IMR-90 (cell line): ENCODE measurements at regions not wholly inside any gene's neighbourhood (a gene's known extent, or its start where the extent isn't known, plus 50 kb on each side); places are given as distances from the start of the nearest gene placed in this dataset.

Experiments used
- CHD1 ChIP-seq: IDR thresholded peaks from 2 replicates; pipeline ENCODE4 v1.6.1; 2012; ENCODE audit warnings: low read depth, low read length, improper control_type of control experiment
- POLR2A ChIP-seq: IDR thresholded peaks from 2 replicates; pipeline ENCODE4 v1.6.1; 2012; ENCODE audit warnings: mild to moderate bottlenecking, low read depth, low read length
- RAD21 ChIP-seq: IDR thresholded peaks from 2 replicates; pipeline ENCODE4 v1.6.1; 2012; ENCODE audit warnings: low read length, improper control_type of control experiment
- RFX5 ChIP-seq: IDR thresholded peaks from 2 replicates; pipeline ENCODE4 v1.8.0; 2012; ENCODE audit warnings: low read depth, mild to moderate bottlenecking, low read length, moderate library complexity
- TF ChIP-seq, protein P1 (sequence below): conservative IDR thresholded peaks from 2 replicates; pipeline ENCODE4 v1.5.1; 2012; ENCODE audit warnings: mild to moderate bottlenecking, low read depth, low read length, improper control_type of control experiment

DNA sequence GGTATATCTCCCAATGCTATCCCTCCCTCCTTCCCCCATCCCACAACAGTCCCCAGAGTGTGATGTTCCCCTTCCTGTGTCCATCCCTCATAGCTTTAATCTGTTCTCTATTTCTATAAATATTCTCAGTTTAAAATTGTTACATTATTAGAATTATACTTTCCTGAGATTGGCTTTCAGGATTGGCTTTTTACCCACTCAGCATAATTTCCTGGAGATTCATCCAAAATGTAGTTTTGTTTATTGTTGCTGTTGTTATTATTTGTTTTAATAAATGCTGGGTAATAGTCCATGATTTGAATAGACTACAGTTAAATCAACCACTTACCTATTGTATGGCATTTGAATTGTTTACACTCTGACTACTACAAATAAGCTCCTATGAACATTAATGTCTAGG lies 936.4 kb downstream of the FAT4 start:
- TF ChIP-seq, protein P1, sequence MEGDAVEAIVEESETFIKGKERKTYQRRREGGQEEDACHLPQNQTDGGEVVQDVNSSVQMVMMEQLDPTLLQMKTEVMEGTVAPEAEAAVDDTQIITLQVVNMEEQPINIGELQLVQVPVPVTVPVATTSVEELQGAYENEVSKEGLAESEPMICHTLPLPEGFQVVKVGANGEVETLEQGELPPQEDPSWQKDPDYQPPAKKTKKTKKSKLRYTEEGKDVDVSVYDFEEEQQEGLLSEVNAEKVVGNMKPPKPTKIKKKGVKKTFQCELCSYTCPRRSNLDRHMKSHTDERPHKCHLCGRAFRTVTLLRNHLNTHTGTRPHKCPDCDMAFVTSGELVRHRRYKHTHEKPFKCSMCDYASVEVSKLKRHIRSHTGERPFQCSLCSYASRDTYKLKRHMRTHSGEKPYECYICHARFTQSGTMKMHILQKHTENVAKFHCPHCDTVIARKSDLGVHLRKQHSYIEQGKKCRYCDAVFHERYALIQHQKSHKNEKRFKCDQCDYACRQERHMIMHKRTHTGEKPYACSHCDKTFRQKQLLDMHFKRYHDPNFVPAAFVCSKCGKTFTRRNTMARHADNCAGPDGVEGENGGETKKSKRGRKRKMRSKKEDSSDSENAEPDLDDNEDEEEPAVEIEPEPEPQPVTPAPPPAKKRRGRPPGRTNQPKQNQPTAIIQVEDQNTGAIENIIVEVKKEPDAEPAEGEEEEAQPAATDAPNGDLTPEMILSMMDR = no peak
- TF ChIP-seq RAD21 (no peak), CHD1 (no peak), POLR2A (no peak), RFX5 (no peak)
